ENCODE measurements at regions not wholly inside any gene's neighbourhood (a gene's known extent, or its start where the extent isn't known, plus 50 kb on each side); places are given as distances from the start of the nearest gene placed in this dataset.
"Not testable (repeated sequence)": the region's sequence is repeated elsewhere in the genome, so short reads cannot be mapped to it uniquely, and the experiment has no call there.

DNA sequence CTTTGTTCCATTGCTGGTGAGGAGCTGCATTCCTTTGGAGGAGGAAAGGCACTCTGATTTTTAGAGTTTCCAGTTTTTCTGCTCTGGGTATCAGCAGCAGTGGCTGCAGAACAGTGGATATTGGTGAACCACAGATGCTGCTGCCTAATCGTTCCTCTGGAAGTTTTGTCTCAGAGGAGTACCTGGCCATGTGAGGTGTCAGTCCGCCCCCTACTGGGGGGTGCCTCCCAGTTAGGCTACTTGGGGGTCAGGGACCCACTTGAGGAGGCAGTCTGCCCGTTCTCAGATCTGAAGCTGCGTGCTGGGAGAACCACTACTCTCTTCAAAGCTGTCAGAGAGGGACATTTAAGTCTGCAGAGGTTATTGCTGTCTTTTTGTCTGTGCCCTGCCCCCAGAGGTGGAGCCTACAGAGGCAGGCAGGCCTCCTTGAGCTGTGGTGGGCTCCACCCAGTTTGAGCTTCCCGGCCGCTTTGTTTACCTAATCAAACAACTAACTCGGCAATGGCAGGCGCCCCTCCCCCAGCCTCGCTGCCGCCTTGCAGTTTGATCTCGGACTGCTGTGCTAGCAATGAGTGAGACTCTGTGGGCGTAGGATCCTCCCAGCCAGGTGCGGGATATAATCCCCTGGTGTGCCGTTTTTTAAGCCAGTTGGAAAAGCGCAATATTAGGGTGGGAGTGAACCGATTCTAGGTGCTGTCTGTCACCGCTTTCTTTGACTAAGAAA lies 467.3 kb upstream of the TBL1XR1 start:
- TF ChIP-seq EZH2 (IDR thresholded peaks at IDR 0.05); POLR2AphosphoS5 (IDR thresholded peaks at IDR 0.05; ENCODE audit: borderline replicate concordance, low read depth, low read length): not testable (repeated sequence)

Measured in SK-N-MC (cell line).